Liver (tissue), 8 donors: ENCODE measurements at regions not wholly inside any gene's neighbourhood (a gene's known extent, or its start where the extent isn't known, plus 50 kb on each side); places are given as distances from the start of the nearest gene placed in this dataset.

Source experiments
- DNase-seq: peaks from one replicate; pipeline ENCODE4 v3.0.0-alpha.2; 2017; ENCODE audit warnings: low spot score
- H3K27ac ChIP-seq, 2 donors: one replicate each; pipeline ENCODE4 v1.7.0; 2013; ENCODE audit warnings: inconsistent platforms in 2 of 2, low read length in 2 of 2, control low read depth in 1 of 2, low read depth in 1 of 2, mild to moderate bottlenecking in 1 of 2
- H3K27me3 ChIP-seq, 4 donors: one replicate each; pipeline versions ENCODE4 v1.6.1 to v1.7.0; 2013; ENCODE audit warnings: low read length in 3 of 4, inconsistent platforms in 1 of 4, mild to moderate bottlenecking in 1 of 4, moderate library complexity in 1 of 4; ENCODE audit not compliant: control insufficient read depth in 4 of 4, insufficient read depth in 4 of 4
- H3K36me3 ChIP-seq, 4 donors: one replicate each; pipeline versions ENCODE4 v1.6.1 to v1.7.0; 2013; ENCODE audit warnings: low read length in 3 of 4, mild to moderate bottlenecking in 3 of 4, low read depth in 1 of 4, moderate library complexity in 1 of 4; ENCODE audit not compliant: control insufficient read depth in 4 of 4, insufficient read depth in 3 of 4
- H3K4me1 ChIP-seq, 4 donors: one replicate each; pipeline versions ENCODE4 v1.6.1 to v1.7.0; 2013; ENCODE audit warnings: low read length in 3 of 4, mild to moderate bottlenecking in 3 of 4, moderate library complexity in 1 of 4; ENCODE audit not compliant: control insufficient read depth in 4 of 4, insufficient read depth in 4 of 4
- H3K4me3 ChIP-seq, 3 donors: one replicate each; pipeline versions ENCODE4 v1.6.1 to v1.7.0; 2013; ENCODE audit warnings: low read length in 3 of 3, control low read depth in 1 of 3, low read depth in 1 of 3, mild to moderate bottlenecking in 1 of 3
- H3K9ac ChIP-seq, 2 donors: one replicate each; pipeline ENCODE4 v1.7.0; 2013; ENCODE audit warnings: low read length in 2 of 2, mild to moderate bottlenecking in 2 of 2, moderate library complexity in 2 of 2, control low read depth in 1 of 2, low read depth in 1 of 2
- H3K9me3 ChIP-seq, 4 donors: one replicate each; pipeline versions ENCODE4 v1.6.1 to v1.7.0; 2013; ENCODE audit warnings: low read length in 3 of 4; ENCODE audit not compliant: control insufficient read depth in 4 of 4
- CTCF ChIP-seq: fragments of 150-350 bp; IDR thresholded peaks from 2 replicates; pipeline ENCODE4 v1.5.1; 2017; ENCODE audit warnings: improper control_type of control experiment, low read depth, low read length; ENCODE audit not compliant: missing input control
- EGR1 ChIP-seq, 2 donors: IDR thresholded peaks; 2 replicates each; pipeline ENCODE4 v1.6.1; 2016 to 2018; ENCODE audit warnings: antibody characterized with exemption in 2 of 2, low read depth in 2 of 2
- FOXA1 ChIP-seq: IDR thresholded peaks from 2 replicates; pipeline ENCODE4 v1.6.1; 2016; ENCODE audit warnings: antibody characterized with exemption
- FOXA2 ChIP-seq: IDR thresholded peaks from 2 replicates; pipeline ENCODE4 v1.6.1; 2016; ENCODE audit warnings: antibody characterized with exemption
- GABPA ChIP-seq, 2 donors: IDR thresholded peaks in 1 of 2; conservative IDR thresholded peaks in 1 of 2; 2 replicates each; pipeline ENCODE4 v1.6.1; 2016; ENCODE audit warnings: antibody characterized with exemption in 2 of 2, mild to moderate bottlenecking in 1 of 2, moderate library complexity in 1 of 2
- HNF4A ChIP-seq, 2 donors: conservative IDR thresholded peaks; 2 replicates each; pipeline ENCODE4 v1.6.1; 2016; ENCODE audit warnings: antibody characterized with exemption in 2 of 2, mild to moderate bottlenecking in 2 of 2
- HNF4G ChIP-seq: IDR thresholded peaks from 2 replicates; pipeline ENCODE4 v1.6.1; 2016; ENCODE audit warnings: antibody characterized with exemption
- JUND ChIP-seq, 2 donors: IDR thresholded peaks; 2 replicates each; pipeline ENCODE4 v1.6.1; 2016; ENCODE audit warnings: antibody characterized with exemption in 2 of 2
- MAX ChIP-seq: IDR thresholded peaks from 2 replicates; pipeline ENCODE4 v1.6.1; 2016; ENCODE audit warnings: antibody characterized with exemption
- RAD21 ChIP-seq, 2 donors: IDR thresholded peaks; 2 replicates each; pipeline ENCODE4 v1.6.1; 2016; ENCODE audit warnings: antibody characterized with exemption in 2 of 2, mild to moderate bottlenecking in 2 of 2
- RXRA ChIP-seq, 2 donors: IDR thresholded peaks; 2 replicates each; pipeline ENCODE4 v1.6.1; 2017 to 2018; ENCODE audit warnings: antibody characterized with exemption in 2 of 2, mild to moderate bottlenecking in 1 of 2
- SP1 ChIP-seq: IDR thresholded peaks from 2 replicates; pipeline ENCODE4 v1.6.1; 2018; ENCODE audit warnings: antibody characterized with exemption, mild to moderate bottlenecking
- TAF1 ChIP-seq: conservative IDR thresholded peaks from 2 replicates; pipeline ENCODE4 v1.6.1; 2016; ENCODE audit warnings: antibody characterized with exemption, mild to moderate bottlenecking
- YY1 ChIP-seq: IDR thresholded peaks from 2 replicates; pipeline ENCODE4 v1.6.1; 2016; ENCODE audit warnings: antibody characterized with exemption, mild to moderate bottlenecking
- WGBS: extraction: QIAGEN DNeasy Blood & Tissue Kit; methylation state at CpG from one replicate; pipeline ENCODE4 v1.1.7; 2013; 5-methylcytosine and 5-hydroxymethylcytosine counted together
- TF ChIP-seq, protein P1 (sequence below): IDR thresholded peaks from 2 replicates; pipeline ENCODE4 v1.6.1; 2016; ENCODE audit warnings: antibody characterized with exemption
- TF ChIP-seq, protein P2 (sequence below): IDR thresholded peaks from 2 replicates; pipeline ENCODE4 v1.6.1; 2016; ENCODE audit warnings: antibody characterized with exemption, mild to moderate bottlenecking
- donor health status: healthy.
- donor health status: healthy.
- donor health status: healthy.
- donor health status: healthy.
- donor health status: healthy.

GRCh38 chr6:14966906-14967711 lies 278.8 kb upstream of the JARID2 start (continued):
- TF ChIP-seq GABPA (IDR thresholded peaks at IDR 0.05 in 1 of 2, conservative IDR thresholded peaks at IDR 0.05 in 1 of 2) (no peak), FOXA2 (no peak), EGR1 (IDR thresholded peaks at IDR 0.05; ENCODE audit: low read depth in 2 of 2) (no peak), RAD21 (IDR thresholded peaks at IDR 0.05) (no peak), RXRA (IDR thresholded peaks at IDR 0.05) (no peak), HNF4A (conservative IDR thresholded peaks at IDR 0.05) (no peak), JUND (IDR thresholded peaks at IDR 0.05) (no peak)
- TF ChIP-seq, protein P1, sequence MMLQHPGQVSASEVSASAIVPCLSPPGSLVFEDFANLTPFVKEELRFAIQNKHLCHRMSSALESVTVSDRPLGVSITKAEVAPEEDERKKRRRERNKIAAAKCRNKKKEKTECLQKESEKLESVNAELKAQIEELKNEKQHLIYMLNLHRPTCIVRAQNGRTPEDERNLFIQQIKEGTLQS: no peak

DNA sequence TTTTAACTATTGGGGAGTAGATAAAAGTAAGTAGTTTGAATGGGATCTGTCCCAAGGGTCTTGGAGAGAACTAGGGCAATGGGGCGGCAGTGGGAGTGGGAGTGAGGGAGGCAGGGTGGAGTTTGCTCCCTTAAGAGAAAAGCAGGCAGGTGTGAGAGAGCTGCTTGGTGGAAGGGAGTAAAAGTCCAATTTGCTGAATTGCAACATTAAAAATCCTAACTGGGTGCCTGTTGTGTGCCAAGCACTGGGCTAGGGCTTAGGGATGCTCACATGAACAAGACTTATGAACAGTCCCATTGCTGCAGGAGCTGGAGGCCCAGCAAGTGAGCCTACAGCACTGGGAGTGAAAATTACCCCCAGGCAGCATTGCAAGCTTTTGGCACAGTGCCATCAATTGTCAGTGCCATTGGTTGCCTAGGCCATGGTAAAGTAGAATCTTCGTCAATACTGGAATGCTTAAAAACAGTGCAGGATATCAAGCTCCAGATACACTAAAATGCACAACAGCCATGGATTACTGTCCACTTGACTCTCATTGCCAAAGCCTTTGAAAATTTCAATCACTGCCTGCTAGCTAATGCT lies 277.7 kb upstream of the JARID2 start:
- Histone ChIP-seq H3K27me3 (no peaks in the 10 kb centered on the region), H3K36me3 (no peaks in the 10 kb centered on the region), H3K27ac (no peak overlapping the region), H3K9me3 (no peaks in the 10 kb centered on the region), H3K4me3 (no peak overlapping the region), H3K9ac (no peak overlapping the region), H3K4me1 (peaks cover 0 to 3% (median 1%) of the 10 kb centered on the region in 4 donors)
- WGBS: 57% methylated on average over 2 of the region's 2 CpGs
- DNase-seq: no peak
- peak in 1 of 2 donors; percentile 37 for TF ChIP-seq RXRA (IDR thresholded peaks at IDR 0.05)
- peak; percentile 77 to 79 for TF ChIP-seq HNF4A (conservative IDR thresholded peaks at IDR 0.05)
- TF ChIP-seq FOXA1: no peak

GRCh38 chr6:14969126-14969525 lies 276.7 kb upstream of the JARID2 start:
- Histone ChIP-seq H3K36me3 (no peaks in the 10 kb centered on the region), H3K27ac (no peak overlapping the region), H3K4me1 (peaks cover 0 to 3% (median 1%) of the 10 kb centered on the region in 4 donors), H3K4me3 (no peak overlapping the region), H3K9me3 (no peaks in the 10 kb centered on the region), H3K27me3 (no peaks in the 10 kb centered on the region), H3K9ac (no peak overlapping the region)
- TF ChIP-seq EGR1 (IDR thresholded peaks at IDR 0.05; ENCODE audit: low read depth in 2 of 2) (no peak), GABPA (IDR thresholded peaks at IDR 0.05 in 1 of 2, conservative IDR thresholded peaks at IDR 0.05 in 1 of 2) (no peak)
- no peak for DNase-seq

DNA sequence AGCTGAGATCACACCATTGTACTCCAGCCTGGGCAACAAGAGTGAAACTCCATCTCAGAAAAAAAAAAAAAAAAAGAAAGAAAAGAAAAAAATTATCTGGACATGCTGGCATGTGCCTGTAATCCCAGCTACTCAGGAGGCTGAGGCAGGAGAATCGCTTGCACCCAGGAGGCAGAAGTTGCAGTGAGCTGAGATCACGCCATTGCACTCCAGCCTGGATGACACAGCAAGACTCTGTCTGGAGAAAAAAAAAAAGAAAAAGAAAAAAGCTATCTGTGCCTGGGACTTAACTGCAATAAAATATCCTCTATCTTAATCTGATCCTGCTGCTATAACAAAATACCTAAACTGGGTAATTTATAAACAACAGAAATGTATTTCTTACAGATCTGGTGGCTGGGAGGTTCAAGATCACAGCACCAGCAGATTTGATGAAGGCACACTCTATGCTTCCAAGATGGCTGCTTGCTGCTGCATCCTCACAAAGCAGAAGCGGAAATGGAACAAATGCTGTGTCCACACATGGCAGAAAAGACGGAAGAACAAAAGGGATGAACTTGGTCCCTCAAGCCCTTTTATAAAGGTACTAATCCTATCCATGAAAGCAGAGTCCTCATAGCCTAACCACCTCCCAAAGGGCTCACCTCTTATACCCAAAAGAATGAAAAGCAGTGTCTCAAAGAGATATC lies 273.3 kb upstream of the JARID2 start:
- no peaks in the 10 kb centered on the region for H3K36me3 ChIP-seq
- no peak overlapping the region for H3K9ac ChIP-seq
- WGBS: 96% methylated on average over 4 of the region's 4 CpGs
- no peaks in the 10 kb centered on the region for H3K9me3 ChIP-seq
- DNase-seq: no peak
- peaks cover 0 to 3% (median 1%) of the 10 kb centered on the region in 4 donors for H3K4me1 ChIP-seq
- no peak overlapping the region for H3K27ac ChIP-seq
- H3K27me3 ChIP-seq: no peaks in the 10 kb centered on the region
- no peak overlapping the region for H3K4me3 ChIP-seq
- TF ChIP-seq YY1 (no peak), TAF1 (no peak), MAX (no peak), CTCF (no peak), FOXA1 (no peak), HNF4G (no peak), JUND (IDR thresholded peaks at IDR 0.05) (no peak), SP1 (no peak)
- TF ChIP-seq, protein P2, sequence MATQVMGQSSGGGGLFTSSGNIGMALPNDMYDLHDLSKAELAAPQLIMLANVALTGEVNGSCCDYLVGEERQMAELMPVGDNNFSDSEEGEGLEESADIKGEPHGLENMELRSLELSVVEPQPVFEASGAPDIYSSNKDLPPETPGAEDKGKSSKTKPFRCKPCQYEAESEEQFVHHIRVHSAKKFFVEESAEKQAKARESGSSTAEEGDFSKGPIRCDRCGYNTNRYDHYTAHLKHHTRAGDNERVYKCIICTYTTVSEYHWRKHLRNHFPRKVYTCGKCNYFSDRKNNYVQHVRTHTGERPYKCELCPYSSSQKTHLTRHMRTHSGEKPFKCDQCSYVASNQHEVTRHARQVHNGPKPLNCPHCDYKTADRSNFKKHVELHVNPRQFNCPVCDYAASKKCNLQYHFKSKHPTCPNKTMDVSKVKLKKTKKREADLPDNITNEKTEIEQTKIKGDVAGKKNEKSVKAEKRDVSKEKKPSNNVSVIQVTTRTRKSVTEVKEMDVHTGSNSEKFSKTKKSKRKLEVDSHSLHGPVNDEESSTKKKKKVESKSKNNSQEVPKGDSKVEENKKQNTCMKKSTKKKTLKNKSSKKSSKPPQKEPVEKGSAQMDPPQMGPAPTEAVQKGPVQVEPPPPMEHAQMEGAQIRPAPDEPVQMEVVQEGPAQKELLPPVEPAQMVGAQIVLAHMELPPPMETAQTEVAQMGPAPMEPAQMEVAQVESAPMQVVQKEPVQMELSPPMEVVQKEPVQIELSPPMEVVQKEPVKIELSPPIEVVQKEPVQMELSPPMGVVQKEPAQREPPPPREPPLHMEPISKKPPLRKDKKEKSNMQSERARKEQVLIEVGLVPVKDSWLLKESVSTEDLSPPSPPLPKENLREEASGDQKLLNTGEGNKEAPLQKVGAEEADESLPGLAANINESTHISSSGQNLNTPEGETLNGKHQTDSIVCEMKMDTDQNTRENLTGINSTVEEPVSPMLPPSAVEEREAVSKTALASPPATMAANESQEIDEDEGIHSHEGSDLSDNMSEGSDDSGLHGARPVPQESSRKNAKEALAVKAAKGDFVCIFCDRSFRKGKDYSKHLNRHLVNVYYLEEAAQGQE: no peak
- TF ChIP-seq, protein P1: no peak
